GM19395 (cell line): ENCODE measurements at regions not wholly inside any gene's neighbourhood (a gene's known extent, or its start where the extent isn't known, plus 50 kb on each side); places are given as distances from the start of the nearest gene placed in this dataset.

Source experiments
- ATAC-seq: cut with Tn5 transposase; IDR thresholded peaks from one replicate; pipeline ENCODE4 v1.9.1; 2021; ENCODE audit warnings: mild to moderate bottlenecking, moderate library complexity; ENCODE audit not compliant: unreplicated experiment

- no peak for ATAC-seq
Measured at GRCh38 chr7:110587294-110587693, 503.6 kb upstream of the LRRN3 start.

- no peak for ATAC-seq
Measured at GRCh38 chr7:110590415-110590814, 500.5 kb upstream of the LRRN3 start.

DNA sequence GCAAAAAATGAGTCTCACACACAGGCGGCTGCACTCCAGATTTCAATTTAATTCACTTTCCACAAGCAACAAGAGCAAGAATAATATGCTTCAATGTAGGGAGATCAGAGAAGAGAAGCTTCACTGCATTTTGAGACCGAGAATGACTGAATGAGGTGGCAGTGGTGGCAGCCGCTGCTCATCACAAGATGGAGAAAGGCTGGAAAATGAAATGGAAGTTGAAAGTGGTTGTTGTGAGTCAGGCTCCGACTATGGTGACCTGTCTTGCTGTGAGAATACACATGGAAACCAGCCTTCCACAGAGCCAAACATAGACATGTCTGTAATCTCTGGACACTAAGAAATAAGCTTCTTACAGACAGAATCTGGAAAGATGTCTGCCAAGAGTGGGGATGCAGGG, 499.6 kb upstream of the LRRN3 start:
- ATAC-seq = no peak

- no peak for ATAC-seq
Measured at GRCh38 chr7:110592557-110592956, 498.4 kb upstream of the LRRN3 start.

DNA sequence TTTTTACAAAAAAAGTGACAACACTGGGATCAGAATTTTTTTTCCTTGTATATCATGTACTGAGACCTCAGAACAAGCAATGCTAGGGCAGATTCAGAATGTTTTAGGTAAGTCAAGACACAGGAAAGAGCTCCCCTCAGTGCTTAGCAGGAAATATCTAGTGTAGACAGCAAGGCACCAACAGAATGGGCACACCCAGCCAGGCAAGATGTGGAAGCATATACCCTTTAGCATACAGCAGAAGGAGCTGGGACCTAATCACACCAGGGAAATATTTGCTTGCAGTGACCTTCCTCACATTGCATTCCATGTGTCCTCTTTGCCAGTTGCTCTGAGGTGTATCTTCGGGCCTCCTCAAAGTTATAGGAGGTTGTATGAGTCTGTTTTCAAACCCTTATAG, 497.6 kb upstream of the LRRN3 start:
- no peak for ATAC-seq

DNA sequence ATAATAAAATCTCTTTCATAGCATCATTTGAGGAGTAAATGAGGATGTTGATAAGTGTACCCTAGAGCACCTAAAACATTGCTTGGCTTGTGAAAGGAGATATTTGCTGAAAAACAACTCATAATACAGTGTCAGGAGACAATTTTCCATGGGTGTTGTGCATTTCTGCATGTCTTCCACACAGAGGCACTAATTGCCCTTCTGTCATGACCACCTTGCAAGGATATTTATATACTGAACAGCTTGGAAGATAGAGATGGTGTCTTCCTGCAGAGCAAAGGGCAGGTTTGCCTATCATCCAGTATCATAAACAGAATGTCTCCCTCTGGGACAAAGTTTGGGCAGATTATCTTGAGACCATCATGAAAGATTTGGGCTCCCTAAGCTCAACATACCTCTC, 495.2 kb upstream of the LRRN3 start:
- no peak for ATAC-seq

DNA sequence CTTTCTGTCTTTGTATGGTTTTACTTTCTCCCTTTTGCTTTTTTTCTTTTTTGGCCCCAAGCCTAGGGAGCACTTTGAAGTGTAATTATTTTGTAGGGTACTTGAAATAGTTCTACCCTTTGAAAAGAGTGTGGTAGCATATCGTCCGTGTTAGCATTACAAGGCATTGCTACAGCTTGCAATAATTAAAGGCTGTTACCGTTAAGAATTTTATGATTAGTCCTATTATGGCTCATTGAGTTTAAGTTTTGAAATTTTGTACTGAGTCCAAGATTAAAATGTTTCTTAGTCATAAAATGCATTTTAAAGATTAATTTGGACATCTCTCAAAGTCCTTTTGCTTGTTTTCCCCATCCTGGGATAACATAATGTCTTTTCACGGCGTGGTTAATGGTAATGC, 490.0 kb upstream of the LRRN3 start:
- ATAC-seq = no peak

DNA sequence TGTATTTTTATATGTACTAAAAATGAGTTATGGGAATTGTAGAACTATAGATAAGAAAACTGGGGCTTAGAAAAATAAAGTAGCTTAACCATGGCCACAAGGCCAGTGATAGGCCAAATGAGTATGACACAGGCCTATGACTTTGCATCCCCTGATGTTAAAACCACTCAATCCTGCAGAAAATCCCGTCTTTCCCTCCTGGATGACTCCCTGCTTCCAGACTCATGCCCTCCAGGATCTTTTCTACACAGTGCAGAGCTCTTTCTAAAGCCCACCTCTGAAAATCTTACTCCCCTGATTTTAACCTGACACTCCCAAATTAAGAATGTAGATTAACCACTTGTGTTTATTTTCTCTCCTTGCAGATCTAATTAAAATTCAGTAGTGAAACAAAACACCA, 489.2 kb upstream of the LRRN3 start:
- no peak for ATAC-seq

DNA sequence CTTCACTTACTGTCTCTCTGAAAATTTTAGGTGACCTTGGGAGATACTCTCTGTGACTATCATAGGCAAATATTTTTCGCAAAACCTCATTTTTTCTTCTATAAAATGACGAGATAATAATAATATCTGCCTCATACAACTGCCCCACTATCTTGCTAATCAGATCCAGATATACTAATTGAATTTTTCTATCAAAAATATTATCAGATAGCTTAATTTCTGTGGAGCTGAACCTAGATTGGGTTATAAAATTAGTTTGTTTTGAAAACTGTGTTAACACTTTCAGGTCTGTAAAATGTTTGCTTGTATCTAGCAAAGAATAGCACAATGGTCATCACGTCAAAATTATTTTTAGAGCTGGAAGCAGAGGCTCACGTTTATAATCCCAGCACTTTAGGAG, 486.7 kb upstream of the LRRN3 start:
- ATAC-seq = no peak

DNA sequence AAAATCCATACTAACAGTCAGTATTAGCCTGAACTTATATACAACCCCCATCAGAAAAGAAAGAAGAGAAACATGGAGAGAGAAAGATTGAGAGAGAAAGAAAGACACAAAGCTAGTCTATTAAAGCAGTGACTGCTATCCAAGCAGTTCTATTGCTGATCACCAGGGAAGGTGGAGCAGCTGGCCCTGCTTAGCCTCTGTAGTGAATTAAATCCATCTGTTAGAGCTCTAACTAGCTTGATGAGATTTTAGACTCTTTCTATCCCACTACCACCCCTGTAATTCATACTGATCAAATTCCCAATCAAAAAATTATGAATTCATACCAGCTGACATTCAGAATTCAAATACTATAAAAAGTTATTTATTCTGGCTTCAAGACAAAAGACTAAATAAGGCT, 486.0 kb upstream of the LRRN3 start:
- ATAC-seq = no peak

DNA sequence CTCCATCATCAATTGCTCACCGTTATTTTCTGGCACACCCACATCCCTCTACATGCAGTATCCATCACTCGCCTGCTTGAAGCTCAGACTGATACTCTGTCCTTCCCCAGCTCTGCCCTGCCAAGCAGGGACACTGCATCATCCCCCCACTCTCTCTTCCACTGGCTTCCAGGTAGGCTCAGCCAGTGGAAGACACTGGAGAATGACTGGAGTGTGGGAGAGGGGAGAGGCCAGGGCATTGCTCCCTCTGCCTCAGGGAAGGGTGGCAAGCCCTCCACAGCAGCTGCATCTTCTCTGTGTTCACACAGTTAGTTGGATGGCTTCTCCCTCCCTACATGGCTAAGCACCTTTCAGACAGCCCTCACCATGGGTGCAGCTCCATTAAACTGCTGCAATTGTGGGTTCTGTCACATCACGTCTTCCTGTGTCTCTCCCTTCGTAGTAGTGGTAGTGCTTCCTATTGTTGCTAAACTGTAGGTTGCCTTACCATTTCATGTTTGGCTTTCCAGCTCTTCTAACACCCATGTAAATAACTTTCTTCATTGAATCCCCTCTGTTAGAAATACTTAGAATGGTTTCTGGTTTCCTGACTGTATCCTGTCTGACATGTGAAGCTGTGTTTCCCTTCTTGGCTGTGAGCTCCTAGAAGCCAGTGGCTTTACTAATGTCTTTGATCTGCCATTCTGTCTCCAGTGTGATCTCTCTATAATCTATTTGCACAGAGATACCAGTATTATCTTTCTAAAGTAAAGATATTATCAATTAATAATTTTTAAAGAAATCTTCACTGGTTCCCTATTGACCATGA, 483.7 kb upstream of the LRRN3 start:
- no peak for ATAC-seq

- no peak for ATAC-seq
Measured at GRCh38 chr7:110609336-110609735, 481.6 kb upstream of the LRRN3 start.

DNA sequence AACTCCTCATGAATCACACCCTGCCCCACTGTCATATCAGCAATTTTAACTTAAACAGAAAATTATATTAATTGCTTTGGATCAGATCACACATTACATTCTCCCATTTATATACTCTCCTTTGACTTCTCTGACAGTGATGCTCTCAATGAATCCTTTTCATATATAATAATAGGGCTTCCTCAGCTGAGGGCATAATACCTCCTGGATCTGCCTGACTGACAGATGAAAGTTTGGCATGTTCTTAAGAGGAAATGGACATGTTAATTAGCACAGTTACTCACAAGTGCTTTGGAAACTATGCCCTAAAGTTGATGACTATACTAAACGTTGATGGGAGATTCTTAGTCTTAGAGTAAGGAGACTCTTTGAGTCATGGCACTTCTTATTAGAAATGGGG, 478.2 kb upstream of the LRRN3 start:
- no peak for ATAC-seq
